Epithelial cell of prostate (primary cell): ENCODE measurements at regions not wholly inside any gene's neighbourhood (a gene's known extent, or its start where the extent isn't known, plus 50 kb on each side); places are given as distances from the start of the nearest gene placed in this dataset.

ENCODE experiments used
- DNase-seq: peaks from one replicate; pipeline ENCODE4 v3.0.0-alpha.2; 2011; ENCODE audit warnings: low read depth, low spot score
- H3K27ac ChIP-seq: fragments of 450-650 bp; 2 replicates; pipeline ENCODE4 v1.5.1; 2017; ENCODE audit warnings: mild to moderate bottlenecking

DNA sequence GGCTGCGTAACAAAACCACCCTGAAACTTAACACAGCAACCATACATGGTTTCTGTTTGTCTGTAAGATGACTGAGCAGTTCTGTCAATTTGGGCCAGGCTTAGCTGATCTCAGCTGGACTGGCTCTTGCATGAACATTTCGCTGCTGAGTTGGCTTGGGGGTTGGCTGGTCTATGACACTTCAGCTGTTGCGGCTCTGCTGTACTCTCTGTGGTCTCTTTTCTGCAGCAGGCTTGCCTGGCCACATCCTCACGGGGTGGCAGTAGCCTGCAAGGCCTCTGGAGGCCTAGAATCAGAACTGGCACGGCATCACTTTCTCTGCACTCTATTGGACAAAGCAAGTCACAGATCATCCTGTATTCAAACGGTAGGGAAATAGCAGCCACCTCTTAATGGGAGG is 216.2 kb downstream of the BCL11B start:
- H3K27ac ChIP-seq, result peak overlapping the region; percentile 63
- no peak for DNase-seq

DNA sequence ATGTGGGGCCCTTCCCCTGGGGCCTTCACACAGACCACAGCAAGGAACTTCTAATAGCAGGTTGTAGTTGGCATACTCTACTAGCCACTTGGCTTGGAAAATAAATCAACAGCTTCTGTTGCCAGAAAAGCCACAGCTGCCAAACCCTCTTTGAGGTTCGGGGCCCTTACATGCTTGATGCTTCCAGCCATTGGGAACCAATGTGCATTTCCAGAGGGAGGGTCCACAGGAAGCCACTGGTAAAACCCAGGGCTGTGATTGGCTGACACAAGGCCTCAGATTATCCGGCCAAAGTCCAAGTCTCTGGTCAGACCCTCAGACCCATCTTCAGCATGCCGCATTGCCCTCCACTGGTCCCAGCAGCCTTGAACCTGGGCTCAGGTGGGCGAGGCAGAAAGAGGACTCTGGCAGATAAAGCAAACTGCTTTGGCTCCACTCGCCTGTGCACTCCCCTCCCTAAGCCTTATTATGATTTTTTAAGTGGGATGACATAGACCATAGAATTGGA is 214.4 kb downstream of the BCL11B start:
- DNase-seq, result no peak
- H3K27ac ChIP-seq, result no peak overlapping the region

DNA sequence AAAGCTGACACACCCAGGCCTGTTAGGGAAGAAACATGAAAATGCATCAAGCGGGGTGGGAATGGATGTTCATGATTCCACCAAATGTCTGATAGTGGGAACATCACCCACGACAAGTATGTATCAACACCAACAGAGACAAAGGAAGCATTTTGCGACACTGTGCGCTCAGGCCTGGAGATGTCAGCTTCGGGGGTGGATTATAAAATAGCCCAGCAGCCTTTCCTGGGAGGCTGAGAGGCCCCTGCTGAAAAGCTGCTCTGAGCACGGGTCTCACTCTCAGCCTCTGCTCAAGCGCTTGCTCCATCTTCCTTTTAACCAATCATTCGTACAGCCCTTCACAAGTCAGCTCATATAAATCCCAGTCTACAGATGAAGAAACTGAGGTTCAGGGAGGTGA is 213.5 kb downstream of the BCL11B start:
- DNase-seq, result no peak
- H3K27ac ChIP-seq, result no peak overlapping the region

DNA sequence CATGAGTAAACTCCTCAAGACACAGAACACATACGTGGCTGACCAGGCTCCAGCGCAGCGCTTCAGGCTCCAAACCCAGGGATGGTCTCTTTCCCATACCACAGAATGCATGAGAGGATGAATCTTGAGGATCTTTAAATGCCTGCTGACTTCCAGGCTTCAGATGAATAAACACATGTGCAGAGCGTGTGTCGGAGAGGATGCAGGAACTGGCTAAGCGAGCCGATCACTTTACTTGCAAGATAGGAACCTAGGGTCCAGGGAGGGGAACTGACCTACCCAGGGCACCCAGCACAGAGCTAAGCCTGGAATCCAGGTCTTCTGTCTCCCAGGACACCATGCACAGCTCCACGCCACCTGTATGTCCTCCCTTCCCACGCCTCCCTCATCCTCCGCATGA is 209.8 kb downstream of the BCL11B start:
- no peak for DNase-seq
- no peak overlapping the region for H3K27ac ChIP-seq

DNA sequence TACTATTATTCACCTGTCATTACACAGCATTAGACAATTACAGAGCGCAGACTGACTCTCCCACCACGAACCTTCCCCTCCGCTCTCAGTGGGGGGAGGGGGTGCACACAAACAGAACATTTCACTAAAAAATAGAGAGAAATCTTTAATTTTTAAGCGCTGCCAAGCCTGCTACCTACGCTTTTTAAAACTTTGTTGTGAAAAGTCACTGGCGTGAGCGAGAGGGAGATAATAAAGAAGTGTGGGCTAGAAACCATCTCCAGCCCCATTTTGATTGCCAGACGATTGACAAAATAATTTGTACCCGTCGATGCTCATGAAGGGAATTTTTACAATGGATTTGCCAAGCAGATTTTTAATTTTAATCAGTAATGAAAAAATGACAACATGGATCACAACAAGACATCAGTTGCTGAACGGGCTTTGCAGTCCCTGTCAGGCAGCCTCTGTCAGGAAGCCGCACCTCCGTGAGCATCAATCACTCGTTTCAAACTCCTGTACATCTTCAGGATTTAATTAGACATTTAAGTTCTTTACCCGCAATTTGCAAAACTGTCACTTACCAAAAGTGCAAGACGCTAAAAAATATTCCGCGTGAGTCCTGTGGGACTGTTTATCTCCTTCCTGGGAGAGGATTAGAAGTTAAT is 209.1 kb downstream of the BCL11B start:
- no peak overlapping the region for H3K27ac ChIP-seq
- no peak for DNase-seq

DNA sequence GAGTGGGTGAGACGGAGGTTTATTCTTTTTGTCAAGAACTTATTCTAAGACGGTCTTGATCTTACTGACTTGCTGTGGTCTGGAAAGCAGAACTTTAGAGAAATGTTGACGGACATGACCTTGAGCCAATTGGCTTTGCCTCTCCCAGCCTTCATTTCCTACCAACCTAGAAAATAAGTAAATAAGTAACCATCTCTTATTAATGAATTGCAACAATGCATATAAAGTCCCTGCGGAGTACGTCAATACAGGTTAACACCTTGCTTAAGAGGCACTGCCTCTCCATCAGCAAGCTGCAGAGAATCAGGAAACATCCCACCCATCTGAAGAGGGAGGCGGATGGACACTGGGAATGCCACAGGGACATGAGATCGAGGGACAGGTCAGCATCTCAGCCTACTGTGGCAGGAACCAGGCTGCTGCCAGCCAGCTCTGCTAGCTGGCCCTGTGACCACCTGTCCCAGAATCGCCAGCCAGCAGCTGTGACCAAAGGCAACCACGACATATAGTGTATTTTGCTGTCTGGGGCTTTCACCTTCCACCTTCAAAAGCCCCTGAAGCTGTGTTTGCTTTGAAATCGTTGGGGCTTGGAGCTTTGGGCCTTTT is 208.3 kb downstream of the BCL11B start:
- peak overlapping the region; percentile 87 for H3K27ac ChIP-seq
- no peak for DNase-seq

DNA sequence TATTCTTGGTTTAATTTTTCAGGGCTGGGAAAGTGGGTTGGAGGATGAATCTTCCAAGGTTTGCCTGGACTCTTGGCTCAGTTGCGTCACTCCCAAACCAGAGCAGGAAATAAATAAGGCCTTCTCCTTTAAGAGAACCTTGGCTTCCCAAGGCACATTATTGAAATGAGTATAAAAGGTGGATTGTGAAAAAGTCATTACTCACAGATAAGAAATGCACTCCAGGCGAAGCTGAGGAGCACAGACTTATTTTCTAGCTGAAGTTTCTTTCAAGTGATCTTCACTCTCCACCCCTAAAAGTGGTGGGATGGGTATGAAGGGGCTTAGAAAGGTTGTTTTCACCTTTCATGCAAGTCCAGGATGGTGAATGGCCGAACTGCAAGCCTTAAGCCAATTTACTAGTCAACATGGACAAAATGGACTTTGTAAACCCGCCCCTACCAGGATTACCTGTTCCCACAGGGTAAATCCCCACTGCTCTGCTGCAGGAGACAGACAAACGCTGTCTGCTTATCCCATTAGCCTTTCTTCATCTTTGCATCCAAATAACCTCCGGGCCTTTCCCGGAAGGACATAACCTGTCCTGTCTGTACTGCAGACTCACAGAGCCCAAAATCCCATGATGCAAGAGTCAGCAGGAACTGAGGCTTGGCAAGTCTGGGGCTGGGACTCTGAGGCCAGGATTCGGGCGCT is 207.6 kb downstream of the BCL11B start:
- peak overlapping the region; percentile 87 for H3K27ac ChIP-seq
- DNase-seq, result peak; percentile 40

DNA sequence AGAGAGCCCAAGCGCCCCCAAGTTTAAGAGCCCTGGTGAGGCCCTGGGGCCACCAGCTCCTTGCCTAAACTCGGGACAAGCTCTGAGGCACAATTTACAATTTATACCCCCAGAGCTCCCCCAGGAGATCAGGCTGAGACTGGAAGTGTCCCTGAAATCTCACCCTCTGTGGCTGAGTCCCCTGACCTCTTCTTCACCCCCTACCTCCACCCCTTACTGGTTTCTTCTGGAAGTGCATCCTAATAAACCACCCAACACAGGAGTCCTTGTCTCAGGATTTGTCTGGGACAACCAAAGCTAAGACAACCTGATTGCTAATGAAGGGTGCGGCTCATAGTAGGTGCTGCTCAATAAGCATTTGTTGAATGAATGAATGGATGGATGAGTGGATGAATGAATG is 206.4 kb downstream of the BCL11B start:
- no peak for DNase-seq
- H3K27ac ChIP-seq, result peak overlapping the region; percentile 87

DNA sequence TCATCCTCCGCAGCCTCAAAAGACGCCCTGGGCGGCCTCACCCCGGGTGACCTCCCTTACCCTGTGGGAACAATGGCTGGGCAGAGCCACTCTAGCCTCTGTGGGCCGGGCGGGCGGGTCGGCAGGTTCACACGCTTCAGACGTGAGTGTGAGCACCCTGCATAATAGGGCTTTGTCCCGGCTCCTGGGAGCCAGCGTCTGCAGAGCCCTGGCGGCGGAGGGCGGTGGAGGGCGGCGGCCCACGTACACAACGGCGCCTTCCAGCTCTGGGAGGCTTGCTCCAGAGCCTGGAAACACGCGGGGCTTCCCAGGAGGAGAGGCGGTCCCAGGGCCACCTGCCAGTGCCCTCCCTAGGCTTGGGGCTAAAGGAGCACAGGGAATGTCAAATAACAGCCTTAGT is 205.6 kb downstream of the BCL11B start:
- no peak for DNase-seq
- peak overlapping the region; percentile 87 for H3K27ac ChIP-seq

DNA sequence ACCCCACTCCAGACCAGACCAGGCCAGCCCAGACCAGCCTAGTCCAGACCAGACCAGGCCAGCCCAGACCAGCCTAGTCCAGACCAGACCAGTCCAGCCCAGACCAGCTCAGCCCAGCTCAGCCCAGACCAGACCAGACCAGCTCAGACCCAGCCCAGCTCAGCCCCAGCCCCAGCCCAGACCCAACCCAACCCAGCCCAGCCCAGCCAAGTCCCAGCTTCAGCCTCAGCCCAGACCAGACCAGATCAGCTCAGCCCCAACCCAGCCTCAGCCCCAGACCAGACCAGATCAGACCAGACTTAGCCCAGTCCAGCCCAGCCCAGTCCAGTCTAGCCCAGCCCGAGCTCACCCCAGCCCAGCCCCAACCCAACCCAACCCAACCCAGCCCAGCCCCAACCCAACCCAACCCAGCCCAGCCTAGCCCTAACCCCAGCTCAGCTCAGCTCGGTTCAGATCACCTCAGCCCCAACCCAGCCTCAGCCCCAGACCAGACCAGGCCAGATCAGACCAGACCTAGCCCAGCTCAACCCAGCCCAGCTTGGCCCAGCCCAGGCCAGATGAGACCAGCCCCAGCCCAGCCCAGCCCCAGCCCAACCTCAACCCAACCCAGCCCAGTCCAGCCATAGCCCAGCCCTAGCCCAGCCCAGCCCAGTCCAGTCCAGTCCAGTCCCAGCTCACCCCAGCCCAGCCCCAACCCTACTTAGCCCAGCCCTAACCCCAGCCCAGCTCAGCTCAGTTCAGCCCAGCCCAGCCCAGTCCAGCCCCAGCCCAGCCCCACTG is 204.7 kb downstream of the BCL11B start:
- peak overlapping the region; percentile 87 for H3K27ac ChIP-seq
- no peak for DNase-seq

DNA sequence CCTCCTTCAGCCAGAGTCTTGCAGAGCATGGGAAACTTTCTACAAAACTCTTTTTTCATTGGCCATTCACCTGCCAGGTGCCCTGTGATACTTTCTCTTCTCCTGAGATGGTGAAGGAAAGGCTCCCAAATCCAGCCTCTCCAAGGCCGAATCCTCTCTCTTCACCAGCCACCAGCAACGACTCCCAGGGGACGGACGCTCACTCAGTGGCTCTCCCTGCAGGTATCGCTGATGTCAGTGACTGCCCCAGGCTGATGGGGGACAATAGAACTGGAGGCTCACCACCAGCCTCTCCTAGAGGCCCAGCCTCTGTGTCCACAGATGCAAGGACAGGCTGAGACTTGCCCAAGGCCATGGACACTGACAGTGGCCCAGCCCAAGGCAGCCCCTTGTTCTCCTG is 204.1 kb downstream of the BCL11B start:
- DNase-seq, result no peak
- no peak overlapping the region for H3K27ac ChIP-seq

DNA sequence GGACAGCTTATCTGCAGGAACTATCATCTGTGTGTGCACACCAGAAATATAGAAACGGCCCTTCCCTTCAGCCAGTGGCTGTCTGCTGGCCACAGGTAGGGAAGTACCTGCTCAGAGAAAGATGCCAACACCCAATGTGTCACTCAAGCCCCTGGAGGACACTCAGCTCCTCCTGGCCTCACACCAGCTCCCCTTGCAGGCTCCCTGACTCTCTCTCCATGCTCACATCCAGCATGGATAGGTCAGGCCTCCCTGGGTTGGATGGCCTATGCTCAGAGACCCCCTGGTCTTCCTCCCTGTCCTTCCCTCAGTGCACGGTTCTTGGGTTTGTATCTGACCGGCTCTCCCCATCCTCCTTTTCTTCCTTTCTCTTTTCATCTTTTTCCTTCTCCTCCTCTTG is 202.1 kb downstream of the BCL11B start:
- DNase-seq, result no peak
- H3K27ac ChIP-seq, result no peak overlapping the region

DNA sequence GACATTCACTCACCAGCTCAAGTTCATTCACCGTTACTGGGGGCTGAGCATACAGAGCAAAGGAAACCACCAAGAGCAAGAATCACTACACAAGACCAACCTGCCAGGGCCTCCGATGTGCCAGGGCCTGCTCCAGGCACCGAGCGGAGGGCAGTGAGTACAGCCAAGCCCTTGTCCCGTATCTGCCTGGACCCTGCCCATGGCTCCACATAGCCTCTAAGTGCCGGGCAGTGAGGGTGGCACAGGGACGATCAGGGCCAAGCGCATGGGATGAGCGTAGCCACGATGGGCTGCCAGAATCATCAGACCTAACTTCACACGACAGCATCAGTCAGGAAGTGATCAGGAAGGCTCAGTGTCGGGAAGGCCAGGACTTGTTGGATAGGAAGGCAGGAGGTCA is 199.6 kb downstream of the BCL11B start:
- H3K27ac ChIP-seq, result no peak overlapping the region
- DNase-seq, result no peak

DNA sequence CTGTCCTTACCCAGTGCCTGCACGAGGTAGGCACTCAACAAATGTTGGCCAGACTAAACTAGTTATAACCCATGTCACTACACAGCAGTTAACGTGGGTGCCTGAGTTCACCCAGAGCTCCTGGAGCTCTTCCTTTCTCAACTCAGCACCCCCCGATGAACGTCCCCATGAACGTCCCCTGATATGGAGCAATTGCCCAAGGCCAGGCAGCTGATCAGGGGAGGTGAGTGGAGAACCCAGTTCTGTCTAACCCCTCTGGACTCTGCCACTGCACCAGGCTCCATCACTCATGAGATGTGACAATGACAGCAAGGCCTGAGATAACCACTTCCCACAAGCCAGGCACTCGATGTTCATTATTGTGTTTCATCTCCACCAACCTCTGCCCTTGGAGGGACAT is 199.0 kb downstream of the BCL11B start:
- no peak for DNase-seq
- no peak overlapping the region for H3K27ac ChIP-seq

DNA sequence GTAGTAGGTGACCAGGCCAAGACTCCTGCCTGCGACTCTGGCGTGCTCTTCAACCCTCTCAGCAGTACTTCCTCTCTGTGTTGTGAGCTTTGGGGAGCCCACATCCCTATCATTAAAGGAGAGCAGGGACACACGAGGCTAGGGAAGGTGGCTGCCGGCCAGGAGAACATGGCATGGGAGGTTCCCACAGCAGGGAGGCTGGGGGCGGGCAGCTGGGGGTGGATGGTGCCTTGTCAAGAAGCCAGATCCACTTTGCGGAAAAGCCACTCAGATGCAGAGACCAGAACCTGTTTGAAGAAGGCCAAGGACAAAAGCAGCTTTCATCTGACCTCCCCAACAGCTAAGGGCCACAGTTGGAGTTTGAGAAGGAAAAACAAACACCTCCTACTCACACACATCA is 198.6 kb downstream of the BCL11B start:
- no peak for DNase-seq
- H3K27ac ChIP-seq, result no peak overlapping the region

DNA sequence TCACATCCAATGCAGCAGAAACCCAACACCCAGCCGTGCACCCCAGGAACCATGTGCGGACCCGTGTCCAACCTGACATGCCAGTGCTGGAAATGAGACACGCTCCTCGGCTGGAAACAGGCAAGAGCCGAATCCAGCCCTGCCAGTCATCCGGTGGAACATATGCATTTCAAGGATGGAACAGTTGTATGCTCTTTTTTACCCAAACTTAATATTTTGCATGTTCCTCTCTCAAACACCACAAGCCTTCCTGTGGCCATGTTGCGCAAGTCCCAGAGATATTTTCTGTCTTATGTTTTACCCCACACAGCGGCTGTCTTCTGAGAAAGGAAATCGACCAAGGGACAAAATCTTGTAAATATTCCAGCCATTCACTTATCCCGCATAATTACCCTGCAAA is 196.9 kb downstream of the BCL11B start:
- H3K27ac ChIP-seq, result no peak overlapping the region
- DNase-seq, result no peak

DNA sequence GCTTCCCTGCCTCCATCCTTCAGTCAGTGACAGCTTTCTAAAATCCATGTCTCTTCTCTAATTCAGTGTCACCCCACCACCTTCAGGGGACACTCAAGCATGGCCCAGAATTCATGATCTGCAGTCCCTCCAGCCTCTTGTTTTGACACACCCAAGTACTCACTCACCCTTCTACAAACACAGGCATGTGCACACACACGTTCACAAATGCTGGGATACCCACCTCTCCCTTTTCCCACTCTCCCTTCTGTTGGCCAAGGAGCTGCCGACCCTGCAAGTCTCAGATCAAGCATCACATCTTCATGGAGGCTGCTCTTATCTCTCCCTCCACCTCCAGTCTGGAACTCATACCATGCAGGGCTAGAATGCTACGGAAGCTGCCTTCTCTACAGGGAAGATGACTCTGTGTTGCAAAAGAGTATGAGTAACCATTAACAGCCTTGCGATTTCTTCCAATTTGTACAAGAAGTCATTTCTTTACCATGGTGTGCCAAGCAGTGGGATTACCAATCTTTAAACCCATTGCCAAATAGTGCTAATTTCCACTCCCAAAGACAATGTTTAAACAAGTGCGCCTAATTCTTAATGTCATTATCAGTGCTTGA is 196.1 kb downstream of the BCL11B start:
- DNase-seq, result no peak

DNA sequence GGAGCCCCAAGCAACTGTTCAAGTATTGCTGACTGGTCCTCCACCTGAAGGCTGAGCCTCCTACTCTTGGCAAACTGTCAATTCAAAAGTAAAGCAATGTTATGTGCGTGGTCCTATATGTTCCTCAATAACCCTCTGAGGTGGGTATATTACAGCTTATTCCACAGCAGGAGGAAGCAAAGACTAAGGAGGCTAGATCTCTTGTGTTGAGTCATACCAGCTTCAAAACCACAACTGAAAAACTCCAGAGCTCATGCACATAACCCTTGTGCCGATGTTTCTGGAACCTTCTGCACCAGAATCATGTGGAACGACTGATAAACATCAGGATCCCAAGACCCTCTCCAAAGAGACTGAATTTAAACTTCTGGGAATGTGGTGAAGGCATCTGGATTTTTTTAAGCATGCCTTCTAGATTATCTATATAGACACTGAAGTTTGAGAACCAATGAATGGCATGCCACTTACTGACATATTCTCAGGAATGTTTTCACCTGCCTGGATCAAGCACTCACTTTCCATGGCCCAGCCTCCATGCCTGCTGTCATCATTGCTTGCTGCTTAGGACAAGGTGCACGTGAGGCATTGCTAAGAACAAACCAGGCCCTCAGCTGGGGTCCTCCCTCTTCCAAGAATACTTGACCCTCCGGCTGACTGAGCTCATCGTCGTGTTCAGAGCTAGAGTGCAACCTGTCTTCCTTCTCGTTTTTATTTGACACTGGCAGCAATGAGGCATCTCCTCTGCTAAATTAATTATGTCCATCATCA is 194.7 kb downstream of the BCL11B start:
- no peak for DNase-seq

More for the DNA sequence above, 196.1 kb downstream of the BCL11B start:
- H3K27ac ChIP-seq, result no peak overlapping the region

DNA sequence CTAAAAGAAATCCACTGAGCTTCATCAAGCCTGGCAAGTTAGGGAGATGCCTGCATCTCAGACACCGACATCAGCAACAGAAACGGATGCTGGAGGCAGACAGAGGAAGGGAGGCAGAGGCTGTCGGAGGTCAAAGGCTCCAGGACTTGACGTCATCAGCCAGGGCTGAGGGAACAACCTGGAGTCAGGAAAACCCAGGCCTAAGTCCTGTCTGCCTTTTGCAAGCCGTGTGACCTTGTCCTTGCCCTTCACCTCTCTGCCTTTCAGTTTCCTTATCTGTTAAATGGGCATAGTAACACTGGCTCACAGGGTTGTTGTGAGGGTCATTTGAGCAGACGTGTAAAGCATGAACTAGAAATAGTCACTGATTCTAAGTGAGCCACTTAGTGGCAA is 194.2 kb downstream of the BCL11B start:
- DNase-seq, result no peak
- no peak overlapping the region for H3K27ac ChIP-seq

More for the DNA sequence above, 194.7 kb downstream of the BCL11B start:
- H3K27ac ChIP-seq, result no peak overlapping the region

DNA sequence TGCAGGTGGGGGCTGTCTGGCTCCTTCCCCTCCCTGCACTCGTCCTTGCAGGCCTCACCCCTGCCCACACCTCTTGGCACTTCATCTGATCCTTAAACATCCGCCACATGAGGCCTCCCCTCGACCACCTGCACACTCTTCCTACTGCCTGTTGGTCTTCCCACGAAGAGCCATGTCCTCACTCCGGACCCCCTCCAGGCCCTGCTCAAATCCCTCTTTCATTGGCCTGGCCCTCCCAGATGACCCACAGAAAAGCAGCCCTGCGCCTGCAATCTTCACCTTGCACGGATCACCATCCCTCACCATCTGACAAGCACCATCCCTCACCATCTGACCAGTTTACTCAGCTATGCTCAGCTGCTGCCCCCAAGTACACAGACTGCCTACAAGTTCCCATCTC is 193.6 kb downstream of the BCL11B start:
- DNase-seq, result no peak
- H3K27ac ChIP-seq, result no peak overlapping the region
